ENCODE measurements at regions not wholly inside any gene's neighbourhood (a gene's known extent, or its start where the extent isn't known, plus 50 kb on each side); places are given as distances from the start of the nearest gene placed in this dataset.

GRCh38 chrX:137426695-137427425, 139.1 kb upstream of the ZIC3 start:
- Mint-ChIP-seq H3K36me3 (ENCODE audit: low read depth) (no peaks in the 10 kb centered on the region), H3K4me3 (peak overlapping the region; percentile 16 to 81 (median 77)), H3K27me3 (ENCODE audit: low read depth) (peaks cover 99% of the 10 kb centered on the region), H3K4me1 (peaks cover 10% of the 10 kb centered on the region), H3K9me3 (peaks cover 3% of the 10 kb centered on the region), H3K27ac (no peak overlapping the region)
- TF ChIP-seq CTCF (IDR thresholded peaks at IDR 0.05; ENCODE audit: unreplicated experiment in 3 of 3): no peak

DNA sequence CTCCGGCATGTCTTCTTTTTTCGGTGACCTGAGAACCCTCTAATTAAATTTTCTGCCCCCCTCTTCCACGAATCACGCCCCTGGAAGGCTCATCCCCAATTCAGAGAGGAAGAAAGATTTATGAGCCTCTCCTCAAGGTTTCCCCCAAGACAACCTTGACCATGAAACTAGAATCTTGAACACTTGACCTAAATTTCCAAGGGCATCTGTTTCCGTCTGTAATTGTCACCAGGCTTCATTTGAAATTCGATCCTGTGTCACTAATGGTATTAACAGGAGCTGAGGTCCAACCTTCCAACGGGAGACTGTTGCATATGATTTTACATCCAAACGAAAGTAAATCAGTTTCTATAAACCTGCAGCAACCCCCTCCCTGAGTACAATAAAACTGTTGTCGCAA, 139.9 kb upstream of the ZIC3 start:
- TF ChIP-seq CTCF (IDR thresholded peaks at IDR 0.05; ENCODE audit: unreplicated experiment in 3 of 3): no peak
- H3K27me3 Mint-ChIP-seq (ENCODE audit: low read depth): peaks cover 100% of the 10 kb centered on the region
- peaks cover 3% of the 10 kb centered on the region for H3K9me3 Mint-ChIP-seq
- H3K4me1 Mint-ChIP-seq: peaks cover 10% of the 10 kb centered on the region
- no peaks in the 10 kb centered on the region for H3K36me3 Mint-ChIP-seq (ENCODE audit: low read depth)
- H3K27ac Mint-ChIP-seq: no peak overlapping the region
- peak overlapping the region in 2 of 3 experiments; percentile 34 to 62 for H3K4me3 Mint-ChIP-seq

GRCh38 chrX:137425273-137425902, 140.5 kb upstream of the ZIC3 start:
- Mint-ChIP-seq H3K4me1 (peaks cover 10% of the 10 kb centered on the region), H3K27me3 (ENCODE audit: low read depth) (peaks cover 99% of the 10 kb centered on the region), H3K9me3 (peaks cover 3% of the 10 kb centered on the region), H3K36me3 (ENCODE audit: low read depth) (no peaks in the 10 kb centered on the region), H3K4me3 (peak overlapping the region; percentile 23 to 62 (median 34)), H3K27ac (no peak overlapping the region)
- TF ChIP-seq CTCF (IDR thresholded peaks at IDR 0.05; ENCODE audit: unreplicated experiment in 3 of 3): no peak

DNA sequence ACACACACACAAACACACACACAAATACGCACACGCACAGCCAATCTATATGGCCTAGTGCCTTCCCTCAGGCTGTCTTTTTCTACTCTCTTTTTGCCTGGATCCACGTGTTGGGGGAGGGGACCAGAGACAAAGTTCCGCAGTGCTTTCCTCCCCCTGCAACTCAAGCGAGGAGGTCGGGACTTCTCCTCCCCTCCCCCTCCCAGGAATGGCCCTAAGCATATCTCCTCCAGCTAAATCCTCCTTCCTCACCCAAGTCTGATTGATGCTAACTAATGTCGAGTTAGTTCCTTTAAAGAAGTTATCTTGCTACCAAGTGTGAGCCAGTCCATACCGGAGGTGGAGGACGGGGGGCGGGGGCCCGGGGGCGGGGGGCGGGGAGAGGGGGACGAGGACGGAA, 141.2 kb upstream of the ZIC3 start:
- Mint-ChIP-seq H3K4me1 (peaks cover 10% of the 10 kb centered on the region), H3K27ac (no peak overlapping the region), H3K4me3 (peak overlapping the region in 1 of 3 experiments; percentile 64), H3K27me3 (ENCODE audit: low read depth) (peaks cover 98% of the 10 kb centered on the region), H3K36me3 (ENCODE audit: low read depth) (no peaks in the 10 kb centered on the region), H3K9me3 (peaks cover 3% of the 10 kb centered on the region)
- TF ChIP-seq CTCF (IDR thresholded peaks at IDR 0.05; ENCODE audit: unreplicated experiment in 3 of 3): no peak

DNA sequence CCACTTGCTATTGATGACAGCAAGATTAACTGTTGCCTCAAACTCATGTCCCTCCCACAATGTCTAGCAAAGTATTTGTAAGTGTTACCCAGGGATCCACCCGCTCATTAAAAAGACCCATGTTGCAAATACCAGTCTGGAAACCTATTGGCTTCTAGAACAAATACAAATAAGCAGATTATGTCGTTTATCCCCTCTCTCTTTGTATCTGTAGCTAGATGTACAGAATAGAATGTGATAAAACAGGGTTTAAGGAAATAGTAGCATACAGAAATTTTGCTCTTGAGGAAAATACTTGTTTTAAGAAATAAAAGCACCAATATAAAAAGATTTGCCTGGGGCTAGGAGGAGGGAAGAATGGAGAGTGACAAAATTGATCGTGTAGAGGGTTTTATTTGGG, 142.7 kb upstream of the ZIC3 start:
- H3K4me3 Mint-ChIP-seq: no peak overlapping the region
- peaks cover 84% of the 10 kb centered on the region for H3K27me3 Mint-ChIP-seq (ENCODE audit: low read depth)
- peaks cover 10% of the 10 kb centered on the region for H3K4me1 Mint-ChIP-seq
- peaks cover 3% of the 10 kb centered on the region for H3K9me3 Mint-ChIP-seq
- H3K36me3 Mint-ChIP-seq (ENCODE audit: low read depth): no peaks in the 10 kb centered on the region
- H3K27ac Mint-ChIP-seq: no peak overlapping the region
- no peak for TF ChIP-seq CTCF (IDR thresholded peaks at IDR 0.05; ENCODE audit: unreplicated experiment in 3 of 3)

DNA sequence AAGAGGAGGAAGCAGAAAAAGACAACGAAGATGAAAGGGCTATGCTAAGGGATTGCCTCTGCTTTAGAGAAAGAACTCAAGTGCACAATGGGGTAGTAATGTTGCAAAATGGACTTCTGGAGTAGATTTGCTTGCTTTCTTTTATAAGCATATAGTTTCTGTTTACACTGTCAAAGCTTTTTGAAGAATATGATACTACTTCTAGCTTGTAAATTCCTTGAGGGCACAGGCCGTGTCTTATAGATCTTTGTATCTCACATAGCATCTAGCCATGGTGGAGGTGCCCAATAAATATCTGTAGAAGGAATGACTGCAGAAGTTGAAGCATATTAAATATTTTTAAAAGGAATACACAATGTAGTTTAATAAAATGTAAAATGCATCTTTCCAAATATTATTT, 147.8 kb upstream of the ZIC3 start:
- no peak overlapping the region for H3K27ac Mint-ChIP-seq
- no peaks in the 10 kb centered on the region for H3K36me3 Mint-ChIP-seq (ENCODE audit: low read depth)
- H3K4me3 Mint-ChIP-seq: no peak overlapping the region
- TF ChIP-seq CTCF (IDR thresholded peaks at IDR 0.05; ENCODE audit: unreplicated experiment in 3 of 3): no peak
- H3K4me1 Mint-ChIP-seq: no peaks in the 10 kb centered on the region
- peaks cover 37% of the 10 kb centered on the region for H3K27me3 Mint-ChIP-seq (ENCODE audit: low read depth)
- no peaks in the 10 kb centered on the region for H3K9me3 Mint-ChIP-seq
